HG02943 (cell line): ENCODE measurements at regions not wholly inside any gene's neighbourhood (a gene's known extent, or its start where the extent isn't known, plus 50 kb on each side); places are given as distances from the start of the nearest gene placed in this dataset.
"Not testable (repeated sequence)": the region's sequence is repeated elsewhere in the genome, so short reads cannot be mapped to it uniquely, and the experiment has no call there.

Experiments used
- ATAC-seq: cut with Tn5 transposase; IDR thresholded peaks from one replicate; pipeline ENCODE4 v1.9.1; 2021; ENCODE audit warnings: mild to moderate bottlenecking, low read depth, moderate library complexity; ENCODE audit not compliant: unreplicated experiment

GRCh38 chr3:159032311-159032710 is 230.5 kb downstream of the MFSD1 start:
- no peak for ATAC-seq

- ATAC-seq, result no peak
These were observed 236.6 kb downstream of the MFSD1 start for GRCh38 chr3:159038405-159038804.

DNA sequence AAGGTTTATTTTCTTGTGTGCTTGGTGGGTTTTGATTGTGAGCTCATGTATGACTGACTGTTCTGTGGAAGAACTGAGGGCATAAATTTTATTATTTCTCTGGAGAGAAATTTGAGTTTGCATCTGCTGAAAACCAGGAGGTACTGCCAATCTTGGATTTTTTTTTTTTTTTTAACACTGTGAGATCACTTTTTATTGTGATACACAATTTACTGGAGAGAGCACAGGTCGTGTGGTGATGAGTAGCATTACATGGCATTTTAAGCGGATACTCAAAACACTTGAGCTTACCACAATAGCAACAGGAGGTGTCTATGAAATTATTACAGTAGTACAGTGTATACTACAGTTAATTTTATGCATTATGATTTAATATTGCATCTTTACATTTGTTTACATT is 237.4 kb downstream of the MFSD1 start:
- ATAC-seq, result no peak

GRCh38 chr3:159045279-159045885 is 243.5 kb downstream of the MFSD1 start:
- ATAC-seq, result no peak

DNA sequence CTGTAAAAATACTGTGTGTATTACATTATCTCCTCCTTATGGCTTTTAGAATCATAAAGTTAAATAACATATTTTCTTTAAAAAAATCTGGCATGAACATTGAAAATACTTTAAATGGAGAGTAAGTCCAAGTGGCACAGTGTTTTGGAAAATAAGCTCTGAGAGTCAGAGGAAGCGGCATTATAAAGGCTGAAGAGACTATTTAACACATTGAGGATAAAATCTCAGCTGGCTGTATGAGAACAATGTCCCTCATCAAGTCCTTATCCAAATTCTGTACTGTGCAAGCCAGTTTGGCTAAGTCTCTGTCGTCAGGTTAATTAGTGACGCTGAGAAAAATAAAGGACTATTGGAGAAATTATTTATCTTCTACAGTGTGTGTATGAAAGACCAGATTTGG is 245.5 kb downstream of the MFSD1 start:
- no peak for ATAC-seq

- ATAC-seq, result not testable (repeated sequence)
These were observed 250.6 kb downstream of the MFSD1 start for GRCh38 chr3:159052494-159052893.

DNA sequence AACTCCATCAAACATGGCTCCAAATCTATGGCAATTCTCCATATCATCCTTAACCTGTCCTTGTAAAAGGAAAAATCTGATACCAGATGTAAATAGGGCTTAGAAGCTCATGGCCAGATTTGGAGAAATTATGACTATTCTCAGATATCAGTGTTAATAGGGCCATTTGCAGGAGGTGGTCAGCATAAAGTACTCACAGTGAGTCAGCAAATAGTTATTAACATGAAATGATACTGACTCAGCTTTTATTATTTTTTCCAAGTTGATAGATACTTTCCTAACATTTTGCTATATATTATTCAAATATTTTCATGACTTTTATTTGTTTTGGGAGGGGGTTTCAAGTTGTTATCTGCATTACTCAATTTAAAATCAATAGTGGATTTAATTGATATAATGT is 255.8 kb downstream of the MFSD1 start:
- ATAC-seq, result no peak

GRCh38 chr3:159058859-159059258 is 257.0 kb downstream of the MFSD1 start:
- no peak for ATAC-seq

DNA sequence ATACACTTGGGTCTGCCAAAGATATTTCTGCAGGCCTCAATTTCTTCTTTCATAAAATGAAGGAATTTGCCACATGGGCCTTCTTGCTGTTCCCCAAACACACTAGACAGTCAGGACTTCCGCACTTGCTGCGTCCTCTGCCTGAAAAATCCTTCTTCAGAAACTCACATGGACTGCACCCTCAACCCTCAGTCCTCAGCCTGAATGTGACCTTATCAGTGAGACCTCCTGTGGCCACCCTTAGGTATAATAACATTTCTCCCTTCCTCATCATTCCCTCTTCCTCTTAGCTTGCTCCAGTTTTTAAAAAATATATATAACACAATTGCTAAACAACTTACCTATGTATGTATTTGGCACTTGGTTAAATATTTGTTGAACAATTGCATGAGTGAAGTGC is 257.5 kb downstream of the MFSD1 start:
- ATAC-seq, result no peak

DNA sequence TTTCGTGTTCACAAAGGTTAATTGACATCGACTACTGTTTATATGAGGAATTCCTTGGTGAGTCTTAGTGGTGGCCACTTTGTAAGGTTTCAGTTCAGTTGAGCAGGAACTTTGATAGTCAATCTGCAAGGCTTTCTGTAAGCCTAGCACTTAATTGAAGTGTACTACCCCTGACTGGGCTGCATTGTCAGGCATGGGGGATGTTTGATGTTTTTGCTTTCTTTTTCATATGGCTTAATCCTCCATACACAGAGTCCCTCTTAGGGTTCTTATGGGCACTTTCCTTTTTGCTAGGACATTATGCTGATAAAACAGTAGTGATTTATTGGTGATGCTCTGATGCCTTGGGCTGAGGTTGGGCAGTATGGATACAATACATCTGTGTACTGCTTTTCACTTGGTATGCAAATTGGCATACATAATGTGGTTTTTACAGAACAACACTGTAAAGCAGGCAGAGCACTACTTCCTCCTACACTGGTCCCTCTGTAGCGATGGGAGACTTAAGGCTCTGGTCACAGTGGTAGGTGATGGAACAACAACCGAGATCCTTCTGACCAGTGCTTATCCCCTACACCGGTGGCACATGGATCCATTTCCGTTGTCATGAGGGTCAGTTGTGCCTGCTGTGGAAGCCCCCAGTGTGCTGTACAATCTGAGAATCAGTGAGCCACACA is 261.0 kb downstream of the MFSD1 start:
- no peak for ATAC-seq

DNA sequence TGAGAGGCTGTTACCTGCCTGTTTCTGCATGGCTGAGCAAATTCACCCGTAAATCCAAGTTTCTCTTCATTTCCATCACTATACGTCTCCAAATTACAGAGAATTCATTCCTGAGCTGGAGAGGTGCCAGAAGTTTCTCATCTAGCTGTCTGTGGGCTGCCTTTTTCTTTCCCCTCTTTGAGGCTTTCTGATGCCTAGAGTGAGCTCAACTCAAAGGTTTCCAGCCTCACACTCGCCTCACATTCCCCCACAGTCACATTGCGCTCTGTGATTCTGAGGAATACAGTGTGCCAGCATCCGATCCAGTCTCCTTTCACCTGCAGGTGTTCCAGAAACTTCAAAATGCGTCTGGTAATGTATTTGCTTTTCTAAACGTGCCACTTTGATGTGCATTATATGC is 267.2 kb downstream of the MFSD1 start, which contains the start of gene IQCJ:
Gene IQCJ (plus strand): TSS at position 229 of the 400 bp plus-strand sequence.
- no peak for ATAC-seq

GRCh38 chr3:159069866-159070425 is 268.1 kb downstream of the MFSD1 start:
- no peak for ATAC-seq

DNA sequence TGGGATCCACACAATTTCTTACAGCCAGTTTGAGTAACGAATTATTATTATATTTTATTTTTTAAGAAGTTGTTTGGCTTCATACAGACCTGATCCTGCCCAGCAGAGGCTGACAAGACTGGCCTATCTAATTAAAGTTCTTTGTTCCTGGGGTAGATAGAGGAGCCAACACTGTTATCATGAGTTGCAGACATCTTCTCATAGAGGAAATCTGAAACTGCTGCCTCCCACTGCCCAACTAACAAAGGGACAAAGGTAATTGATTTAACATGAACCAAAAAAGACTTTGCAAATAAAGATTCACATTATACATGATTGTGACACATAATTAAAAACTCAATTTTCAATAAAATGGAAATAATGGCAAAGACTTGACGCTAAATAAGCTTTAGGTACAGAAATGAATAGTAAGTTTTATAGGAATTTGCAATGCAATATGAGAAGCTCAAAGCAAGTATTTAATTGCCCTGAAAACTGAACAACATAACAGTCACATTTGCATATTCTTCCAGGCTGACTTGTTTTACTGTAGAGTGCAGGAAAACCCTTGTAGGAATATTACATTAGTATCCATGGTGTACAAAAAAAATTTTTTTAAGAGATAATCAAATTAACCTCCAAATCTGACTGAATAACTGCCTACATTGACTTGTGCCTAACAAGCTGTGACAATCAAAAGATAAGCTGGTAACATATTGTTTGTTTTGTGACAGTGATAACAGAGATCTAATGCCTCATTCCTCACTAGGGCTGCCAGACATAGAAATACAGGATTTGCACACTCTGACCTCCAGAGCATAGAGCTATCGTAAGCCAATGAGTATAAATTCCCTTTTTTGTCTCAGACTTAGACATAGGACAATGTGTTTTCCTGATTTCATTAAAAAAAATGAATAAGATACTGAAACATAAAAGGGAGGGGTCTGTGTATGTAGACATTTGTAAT is 273.2 kb downstream of the MFSD1 start:
- no peak for ATAC-seq

- no peak for ATAC-seq
These were observed 276.0 kb downstream of the MFSD1 start for GRCh38 chr3:159077860-159078259.

GRCh38 chr3:159080256-159080655 is 278.4 kb downstream of the MFSD1 start:
- ATAC-seq, result no peak

- no peak for ATAC-seq
These were observed 279.0 kb downstream of the MFSD1 start for GRCh38 chr3:159080821-159081220.

- no peak for ATAC-seq
These were observed 280.7 kb downstream of the MFSD1 start for GRCh38 chr3:159082519-159082918.

GRCh38 chr3:159091936-159092335 is 290.1 kb downstream of the MFSD1 start:
- ATAC-seq, result no peak

DNA sequence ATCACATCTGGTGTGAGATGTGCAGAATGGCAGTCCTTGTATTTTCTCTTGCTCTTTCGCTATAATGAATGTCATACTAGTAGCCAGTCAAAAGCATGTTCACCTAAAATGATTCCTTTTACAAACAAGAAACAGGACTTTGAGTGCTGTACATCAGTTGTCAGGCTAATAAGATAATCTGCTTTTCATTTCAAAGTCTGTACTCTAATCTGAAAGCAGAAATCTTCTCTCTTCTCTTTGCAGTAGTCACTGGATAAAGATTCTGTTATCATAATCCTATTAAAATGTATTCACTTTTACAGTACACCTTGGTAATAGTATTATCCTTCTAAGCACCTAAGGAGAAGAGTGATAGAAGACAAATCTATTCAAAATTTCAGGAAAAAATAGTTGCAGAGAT is 300.1 kb downstream of the MFSD1 start:
- ATAC-seq, result no peak

DNA sequence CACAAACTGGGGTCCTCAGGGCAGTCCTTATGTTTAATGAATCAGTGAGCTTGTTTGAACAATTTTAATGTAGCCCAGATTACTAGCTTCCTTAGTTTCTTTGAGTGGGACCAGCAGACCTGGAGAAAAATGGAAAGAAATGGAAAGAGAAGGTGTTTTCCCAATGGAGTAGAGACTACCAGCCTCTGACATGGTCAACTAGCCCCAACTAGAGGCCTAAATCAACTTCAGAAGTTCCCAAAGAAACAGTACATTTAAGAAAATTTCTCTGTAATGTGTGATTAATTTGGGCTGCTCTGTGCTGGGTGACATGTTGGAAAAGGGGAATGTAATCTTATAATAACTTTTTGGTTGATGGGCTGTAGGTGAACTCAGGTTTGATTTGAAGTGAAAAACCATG is 310.9 kb downstream of the MFSD1 start:
- no peak for ATAC-seq
